SK-N-SH treated with all-trans-retinoic acid at 6 μM for 48 hours (cell line): ENCODE measurements at regions not wholly inside any gene's neighbourhood (a gene's known extent, or its start where the extent isn't known, plus 50 kb on each side); places are given as distances from the start of the nearest gene placed in this dataset.

ENCODE experiments used
- PPARA ChIP-seq: fragments of 250-450 bp; sonication (Bioruptor Pico); IDR thresholded peaks from 2 replicates; pipeline ENCODE4 v1.5.0; 2020; ENCODE audit warnings: mild to moderate bottlenecking, borderline replicate concordance
- RARB ChIP-seq: fragments of 250-450 bp; sonication (Bioruptor Pico); IDR thresholded peaks from 2 replicates; pipeline ENCODE4 v1.8.0; 2021; ENCODE audit warnings: mild to moderate bottlenecking, moderate library complexity
- TF ChIP-seq, protein P1 (sequence below): fragments of 250-450 bp; sonication (Bioruptor Pico); IDR thresholded peaks from 2 replicates; pipeline ENCODE4 v1.8.0; 2020; ENCODE audit warnings: mild to moderate bottlenecking, moderate library complexity, borderline replicate concordance

DNA sequence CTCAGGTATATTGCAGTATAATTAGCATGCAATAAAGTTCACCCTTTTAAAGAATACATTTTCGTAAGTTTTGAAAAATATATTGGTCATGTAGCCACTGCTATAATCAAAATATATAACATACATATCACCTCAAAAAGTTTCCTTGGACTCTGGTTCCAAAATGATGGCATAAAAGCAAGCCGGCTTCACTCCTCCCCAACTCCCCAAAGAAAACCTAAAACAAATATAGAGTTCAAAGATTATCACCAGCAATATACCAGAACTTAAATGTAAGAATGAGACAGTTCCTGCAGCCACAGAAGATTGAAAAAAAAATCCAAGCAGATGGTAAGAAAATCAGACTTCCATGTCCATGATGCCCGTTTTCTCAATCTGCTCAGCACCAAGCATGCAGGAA, 104.3 kb downstream of the APIP start:
- TF ChIP-seq RARB (no peak), PPARA (no peak)
- TF ChIP-seq, protein P1, sequence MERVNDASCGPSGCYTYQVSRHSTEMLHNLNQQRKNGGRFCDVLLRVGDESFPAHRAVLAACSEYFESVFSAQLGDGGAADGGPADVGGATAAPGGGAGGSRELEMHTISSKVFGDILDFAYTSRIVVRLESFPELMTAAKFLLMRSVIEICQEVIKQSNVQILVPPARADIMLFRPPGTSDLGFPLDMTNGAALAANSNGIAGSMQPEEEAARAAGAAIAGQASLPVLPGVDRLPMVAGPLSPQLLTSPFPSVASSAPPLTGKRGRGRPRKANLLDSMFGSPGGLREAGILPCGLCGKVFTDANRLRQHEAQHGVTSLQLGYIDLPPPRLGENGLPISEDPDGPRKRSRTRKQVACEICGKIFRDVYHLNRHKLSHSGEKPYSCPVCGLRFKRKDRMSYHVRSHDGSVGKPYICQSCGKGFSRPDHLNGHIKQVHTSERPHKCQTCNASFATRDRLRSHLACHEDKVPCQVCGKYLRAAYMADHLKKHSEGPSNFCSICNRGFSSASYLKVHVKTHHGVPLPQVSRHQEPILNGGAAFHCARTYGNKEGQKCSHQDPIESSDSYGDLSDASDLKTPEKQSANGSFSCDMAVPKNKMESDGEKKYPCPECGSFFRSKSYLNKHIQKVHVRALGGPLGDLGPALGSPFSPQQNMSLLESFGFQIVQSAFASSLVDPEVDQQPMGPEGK (CRISPR knock-in tag) = no peak
